ENCODE measurements at regions not wholly inside any gene's neighbourhood (a gene's known extent, or its start where the extent isn't known, plus 50 kb on each side); places are given as distances from the start of the nearest gene placed in this dataset.
A peak's percentile ranks its signal among the peaks of the same experiment; 100 is the strongest.
"Not testable (repeated sequence)": the region's sequence is repeated elsewhere in the genome, so short reads cannot be mapped to it uniquely, and the experiment has no call there.

DNA sequence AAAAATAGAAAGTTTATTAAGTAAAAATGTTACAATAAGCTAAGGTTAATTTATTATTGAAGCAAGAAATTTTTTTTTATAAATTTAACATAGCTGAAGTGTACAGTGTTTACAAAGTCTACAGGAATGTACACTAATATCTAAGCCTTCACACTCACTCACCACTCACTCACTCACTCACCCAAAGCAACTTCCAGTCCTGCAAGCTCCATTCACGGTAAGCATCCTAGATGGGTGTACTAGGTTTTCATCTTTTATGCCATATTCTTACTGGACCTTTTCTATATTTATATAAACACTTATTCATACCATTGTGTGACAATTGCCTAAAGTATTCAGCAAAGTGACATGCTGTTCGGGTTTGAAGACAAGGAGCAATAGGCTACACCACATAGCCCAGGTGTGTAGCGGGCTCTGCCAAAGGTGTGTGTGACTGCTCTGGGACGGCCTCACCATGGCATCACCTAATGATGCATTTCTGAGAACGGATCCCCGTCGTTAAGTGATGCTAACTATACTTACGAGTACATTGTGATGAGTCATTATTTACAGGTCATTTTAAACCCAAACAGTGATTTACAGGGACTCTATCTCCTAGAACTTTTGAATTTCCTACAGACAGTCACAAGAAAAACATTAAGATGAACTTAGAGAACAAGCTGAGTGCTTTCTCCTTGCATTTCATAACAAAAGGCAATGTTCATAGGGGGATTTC, 76.3 kb upstream of the ID2 start:
- DNase-seq (ENCODE audit: low read depth), result peak; percentile 51

DNA sequence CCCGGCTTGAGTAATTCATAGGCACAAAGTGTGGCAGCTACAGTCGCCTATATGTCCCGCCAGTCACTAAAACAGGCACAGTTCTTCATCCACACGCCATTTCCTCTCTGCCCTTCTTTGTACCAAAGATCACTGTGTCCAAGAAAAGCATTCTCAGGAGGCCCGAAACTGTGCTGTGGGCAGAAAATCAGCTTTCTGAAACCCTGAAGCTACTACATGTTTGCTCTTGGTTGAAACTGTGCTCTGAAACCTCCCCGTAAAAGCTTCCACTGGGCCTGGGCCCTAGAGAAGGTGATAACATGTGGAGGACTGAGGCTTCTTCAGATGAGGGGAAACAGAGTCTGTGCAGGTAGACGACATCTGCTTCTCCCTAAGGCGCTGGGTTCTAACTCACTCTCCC, 75.6 kb upstream of the ID2 start:
- DNase-seq (ENCODE audit: low read depth), result no peak

DNA sequence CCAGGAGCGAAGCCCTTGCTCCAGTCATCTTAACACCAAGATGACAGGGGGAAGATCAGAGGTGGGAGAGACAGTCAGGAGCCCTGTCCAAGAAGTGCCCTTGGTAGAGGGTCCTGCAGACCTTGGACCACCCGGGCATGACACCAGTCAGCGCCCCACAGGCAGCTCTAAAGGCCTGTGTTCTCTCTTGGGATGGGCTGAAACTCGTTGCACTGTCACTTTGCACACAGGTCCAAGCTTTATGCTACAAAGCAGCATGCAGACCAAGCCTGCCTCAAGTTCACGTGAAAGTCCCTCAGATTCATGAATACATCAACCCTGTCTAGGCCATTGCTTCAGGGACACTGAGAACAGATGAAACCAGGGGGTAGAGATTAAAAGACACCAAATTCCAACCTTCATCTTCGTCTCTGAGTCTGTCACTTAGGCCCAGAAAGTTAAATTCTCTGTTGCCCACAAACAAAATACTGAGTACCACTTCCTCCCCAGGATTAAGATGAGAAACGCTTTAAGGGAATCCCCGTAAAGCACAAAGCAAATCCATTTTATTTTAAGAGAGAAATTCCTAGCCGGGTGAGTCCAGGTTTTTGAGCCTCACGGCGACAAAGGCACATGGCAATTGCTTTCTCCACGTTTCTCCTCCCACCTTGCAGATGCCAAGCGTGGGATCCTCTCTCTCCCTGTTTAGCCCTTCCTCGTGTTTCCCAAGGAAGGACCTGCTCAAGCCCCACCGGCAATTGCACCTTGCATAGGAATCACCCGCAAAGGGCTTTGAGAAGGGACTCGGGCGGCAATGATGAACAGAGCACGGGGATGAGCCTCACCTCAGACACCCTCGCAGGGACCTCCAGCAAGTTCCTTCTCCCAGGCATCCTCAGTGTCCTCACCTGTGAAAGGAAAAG, 75.0 kb upstream of the ID2 start:
- no peak for DNase-seq (ENCODE audit: low read depth)

DNA sequence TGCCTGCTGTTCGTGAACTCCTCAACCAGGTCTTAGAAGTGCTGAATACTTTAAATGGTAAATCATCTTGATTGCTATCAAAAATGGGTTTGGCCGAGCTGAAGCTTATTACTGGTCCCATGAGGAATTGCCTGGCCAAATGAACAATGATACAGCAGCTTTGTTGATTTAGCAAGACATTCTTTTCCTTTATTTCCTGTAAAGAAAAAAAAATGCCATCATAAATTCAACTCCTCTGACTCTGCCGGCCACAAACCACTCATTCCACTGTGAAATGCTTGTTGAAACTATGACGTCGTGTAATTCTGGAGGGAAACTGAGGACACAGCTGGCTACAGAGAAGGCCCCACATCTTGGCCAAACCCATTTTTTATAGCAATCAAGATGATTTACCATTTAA, 74.2 kb upstream of the ID2 start:
- peak; percentile 4 for DNase-seq (ENCODE audit: low read depth)

DNA sequence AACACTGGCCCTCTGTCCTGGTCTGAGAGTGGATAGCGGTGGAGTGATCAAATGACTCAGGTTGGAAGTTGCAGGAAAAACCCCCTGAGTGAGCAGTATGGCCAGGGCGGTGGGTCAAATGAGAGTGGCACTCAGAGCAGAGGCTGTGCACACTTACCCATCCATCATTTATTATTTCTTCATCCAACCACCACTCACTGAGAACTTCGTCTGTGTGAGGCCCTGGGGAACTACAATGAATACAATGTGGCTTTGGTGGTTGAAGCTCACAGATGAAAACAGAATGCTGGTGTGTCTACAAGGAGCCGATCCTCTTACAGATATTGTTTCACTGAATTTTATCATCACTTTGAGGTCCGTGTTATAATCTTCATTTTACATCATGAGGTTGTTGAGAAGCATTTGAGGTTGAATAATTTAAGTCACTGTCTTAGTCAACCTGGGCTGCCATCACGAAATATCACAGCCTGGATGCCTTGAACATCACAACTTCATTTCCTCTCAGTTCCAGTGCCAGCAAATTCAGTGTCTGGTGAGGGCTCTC, 73.4 kb upstream of the ID2 start:
- no peak for DNase-seq (ENCODE audit: low read depth)

DNA sequence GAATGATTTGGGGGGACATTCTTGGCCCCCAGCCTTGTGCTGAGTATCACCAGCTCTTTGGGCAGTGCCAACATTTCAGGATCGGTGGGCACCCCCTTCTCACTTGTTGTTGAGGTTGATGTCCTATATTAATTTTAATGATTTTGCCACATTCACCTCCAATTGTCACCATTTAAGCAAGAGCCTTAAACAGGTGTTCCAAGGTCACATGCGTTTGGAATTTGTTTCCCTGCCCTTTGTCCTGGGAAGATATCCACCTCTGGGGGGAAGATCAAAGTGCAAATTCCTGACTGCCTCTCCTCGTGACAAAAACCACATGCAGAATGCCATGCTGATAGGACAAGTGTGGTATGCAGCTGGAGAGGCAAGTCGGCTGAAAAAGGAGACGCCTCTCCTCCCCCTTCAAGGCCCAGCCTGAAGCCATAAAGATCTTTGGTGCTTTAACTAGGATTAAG, 72.5 kb upstream of the ID2 start:
- DNase-seq (ENCODE audit: low read depth), result no peak

DNA sequence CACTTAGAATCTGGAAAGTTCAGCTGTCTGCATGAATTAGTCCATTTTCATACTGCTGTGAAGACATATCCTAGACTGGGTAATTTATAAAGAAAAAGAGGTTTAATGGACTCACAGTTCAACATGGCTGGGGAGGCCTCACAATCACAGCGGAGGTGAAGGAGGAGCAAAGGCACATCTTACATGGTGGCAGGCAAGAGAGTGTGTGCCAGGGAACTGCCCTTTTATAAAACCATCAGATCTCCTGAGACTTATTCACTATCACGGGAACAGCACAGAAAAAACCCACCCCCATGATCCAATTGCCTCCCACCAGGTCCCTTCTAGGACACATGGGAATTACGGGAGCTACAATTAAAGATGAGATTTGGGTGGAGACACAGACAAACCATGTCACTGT, 71.1 kb upstream of the ID2 start:
- not testable (repeated sequence) for DNase-seq (ENCODE audit: low read depth)

DNA sequence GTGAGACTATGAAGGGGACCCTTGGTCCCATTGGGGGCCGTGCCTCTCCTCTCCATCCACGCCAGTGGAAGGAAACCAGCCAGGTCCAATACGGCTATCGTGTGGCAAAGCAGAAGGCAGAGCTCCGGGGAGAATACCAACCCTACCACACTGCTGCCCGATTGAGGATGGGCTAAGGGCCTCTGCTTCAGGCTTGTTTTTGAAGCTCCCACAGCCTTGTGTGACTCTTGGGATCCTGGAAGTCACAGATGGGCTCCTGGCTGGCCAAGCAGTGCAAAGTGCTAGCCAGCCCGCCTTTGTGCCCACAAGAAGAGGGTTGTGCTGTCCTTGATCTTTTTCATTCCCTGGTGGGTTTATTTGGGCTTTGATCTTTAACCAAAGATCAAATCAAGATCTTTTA, 70.6 kb upstream of the ID2 start:
- DNase-seq (ENCODE audit: low read depth), result no peak

DNA sequence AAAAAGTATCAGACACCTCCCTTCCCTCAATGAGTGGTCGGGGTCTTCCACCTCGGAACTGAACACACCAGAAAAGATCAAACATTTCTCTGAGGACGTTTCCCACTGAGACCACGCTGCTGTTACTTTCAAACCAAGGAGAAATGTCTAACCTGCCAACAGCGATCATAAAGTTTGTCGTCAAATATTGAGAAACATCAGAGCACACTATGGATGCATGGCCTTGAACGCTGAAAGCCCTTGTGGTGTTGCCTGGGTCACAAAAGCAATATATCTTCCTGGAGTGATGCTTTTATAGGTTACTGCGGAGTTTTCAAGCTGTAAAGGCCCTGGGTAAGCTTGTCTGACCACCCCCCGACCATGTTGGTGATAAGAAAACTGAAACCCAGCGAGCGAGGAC, 70.2 kb upstream of the ID2 start:
- DNase-seq (ENCODE audit: low read depth), result no peak

DNA sequence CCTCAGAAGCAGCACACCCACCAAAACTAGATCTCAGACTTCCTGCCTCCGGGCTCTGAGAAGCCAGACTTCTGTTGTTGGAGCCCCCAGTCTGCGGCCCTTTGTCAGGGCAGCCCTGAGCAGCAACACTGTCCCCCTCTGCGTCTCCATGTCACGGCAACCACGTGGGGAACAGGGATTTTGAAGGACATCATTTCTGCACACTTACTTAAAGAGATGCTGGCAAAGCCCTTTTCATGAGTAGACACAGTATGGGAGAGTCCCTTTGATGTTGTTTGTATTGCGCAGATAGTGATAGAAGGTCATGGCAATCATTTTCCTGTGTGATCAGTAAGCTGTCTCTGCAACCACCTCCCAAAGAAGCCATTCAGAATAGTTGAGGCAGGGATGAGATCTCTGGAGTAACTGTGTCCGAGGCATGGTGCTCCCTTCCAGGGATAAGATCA, 69.1 kb upstream of the ID2 start:
- DNase-seq (ENCODE audit: low read depth), result no peak

DNA sequence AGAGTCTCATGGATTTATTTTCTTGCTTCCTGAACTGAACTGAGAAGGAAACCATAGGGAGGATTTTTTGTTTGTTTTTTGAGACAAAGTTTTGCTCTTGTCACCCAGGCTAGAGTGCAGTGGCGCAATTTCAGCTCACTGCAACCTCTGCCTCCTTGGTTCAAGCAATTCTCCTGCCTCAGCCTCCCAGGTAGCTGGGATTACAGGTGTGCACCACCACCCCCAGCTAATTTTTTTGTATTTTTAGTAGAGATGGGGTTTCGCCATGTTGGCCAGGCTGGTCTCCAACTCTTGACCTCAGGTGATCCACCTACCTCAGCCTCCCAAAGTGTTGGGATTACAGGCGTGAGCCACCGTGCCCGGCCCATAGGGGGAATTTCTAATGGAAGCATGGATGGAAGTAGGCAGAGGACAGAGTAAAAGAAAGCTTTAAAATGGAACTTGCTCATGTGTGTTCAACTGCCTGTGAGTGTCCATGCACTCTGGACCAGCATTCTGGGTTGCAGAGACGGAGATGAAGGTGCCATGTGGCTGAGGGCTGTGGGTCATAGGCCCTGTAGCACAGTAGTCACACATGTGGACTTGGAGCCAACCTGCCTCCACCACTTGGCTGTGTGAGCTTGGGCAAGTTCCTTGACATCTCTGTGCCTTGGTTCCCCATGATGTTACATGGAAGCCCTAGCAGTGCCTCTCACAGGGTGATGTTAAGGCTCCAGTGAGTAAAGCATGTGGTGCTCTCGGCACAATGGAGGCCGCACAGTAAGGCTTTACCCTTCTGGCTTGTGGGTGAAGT, 68.5 kb upstream of the ID2 start:
- DNase-seq (ENCODE audit: low read depth), result not testable (repeated sequence)

DNA sequence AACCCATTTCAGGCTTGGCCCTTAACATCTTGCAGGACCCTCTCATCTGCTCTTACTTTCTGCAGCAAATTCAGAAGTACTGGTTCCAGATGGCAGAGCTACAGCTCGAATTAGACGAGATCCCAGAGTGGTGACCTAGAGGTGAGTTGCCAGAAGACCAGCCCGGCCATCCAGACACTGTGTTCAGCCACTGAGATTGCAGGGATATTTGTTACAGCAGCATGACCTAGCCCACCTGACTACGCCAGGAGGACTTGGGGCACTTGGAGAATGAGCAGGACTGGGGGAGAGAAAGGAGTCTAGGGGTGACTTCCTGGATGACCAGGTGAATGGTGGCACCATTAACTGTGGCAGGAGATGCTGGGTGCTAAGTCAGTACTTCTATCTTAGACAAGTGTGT, 67.2 kb upstream of the ID2 start:
- DNase-seq (ENCODE audit: low read depth), result no peak

DNA sequence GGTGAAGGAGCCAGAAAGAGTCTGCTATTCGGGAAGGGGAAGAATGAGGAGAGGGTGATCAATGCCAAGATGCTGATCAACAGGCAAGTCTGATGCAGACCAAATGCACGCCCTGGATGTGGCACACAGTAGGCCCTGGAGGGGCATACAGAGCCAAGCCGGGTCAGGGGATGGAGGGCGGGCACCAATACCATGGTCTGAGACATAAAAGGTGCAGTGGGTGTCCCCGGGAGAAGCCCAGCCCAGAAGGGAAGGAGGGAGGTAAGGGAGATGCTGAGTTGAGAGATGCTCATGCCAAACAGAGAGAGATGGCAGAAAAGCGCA, 66.6 kb upstream of the ID2 start:
- DNase-seq (ENCODE audit: low read depth), result no peak

DNA sequence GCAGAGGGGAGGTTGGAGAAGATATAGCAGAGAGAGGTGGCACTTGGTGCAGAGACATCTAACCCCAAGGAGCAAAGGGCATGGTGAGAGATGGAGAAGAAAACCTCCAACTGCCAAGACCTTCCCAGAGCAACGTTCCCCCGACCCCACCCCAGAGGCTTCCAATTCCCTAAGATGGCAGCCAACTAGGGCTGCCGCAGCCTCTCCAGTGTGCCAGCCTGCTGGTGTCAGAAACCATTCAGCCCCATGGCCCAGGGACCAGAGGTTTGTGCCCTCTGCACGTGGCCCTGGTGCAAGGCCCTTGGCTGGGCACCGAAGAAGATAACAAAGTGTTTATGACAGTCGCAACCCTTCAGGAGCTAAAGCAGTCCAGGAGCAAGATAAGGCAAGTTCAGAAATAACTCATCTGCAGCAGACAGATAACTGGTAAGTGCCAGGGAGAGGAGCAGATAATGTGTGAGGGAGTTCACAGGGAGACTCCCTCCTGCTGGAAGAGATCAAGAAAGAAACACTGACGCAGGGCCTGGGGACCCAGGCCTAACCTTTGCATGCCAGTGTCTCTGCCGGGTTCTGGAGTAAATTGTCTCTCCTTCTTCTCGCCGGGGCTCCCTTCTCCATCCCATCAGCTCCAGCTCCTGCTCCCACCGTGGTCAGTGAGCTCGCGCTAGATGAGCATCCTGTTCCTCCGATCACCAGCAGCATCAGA, 66.1 kb upstream of the ID2 start:
- DNase-seq (ENCODE audit: low read depth), result no peak

DNA sequence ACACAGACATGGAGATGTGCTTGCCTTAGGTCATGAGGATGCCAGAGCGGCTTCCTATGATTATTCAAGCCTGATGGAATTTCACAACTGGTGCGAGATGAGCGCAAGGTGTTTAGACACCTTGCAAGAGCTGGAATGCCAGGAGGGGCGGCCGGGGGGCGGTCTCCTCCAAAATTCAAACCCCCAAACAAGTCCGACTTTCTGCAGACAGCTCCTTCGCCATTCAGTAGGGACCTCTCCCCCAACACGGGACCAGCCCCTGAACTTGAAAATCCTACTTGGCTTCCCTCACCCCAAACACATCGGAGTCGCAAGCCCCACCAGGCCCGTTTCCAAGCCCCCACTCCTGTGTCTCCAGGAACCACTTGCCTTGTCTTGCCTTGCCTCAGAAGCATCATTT, 64.8 kb upstream of the ID2 start:
- no peak for DNase-seq (ENCODE audit: low read depth)

DNA sequence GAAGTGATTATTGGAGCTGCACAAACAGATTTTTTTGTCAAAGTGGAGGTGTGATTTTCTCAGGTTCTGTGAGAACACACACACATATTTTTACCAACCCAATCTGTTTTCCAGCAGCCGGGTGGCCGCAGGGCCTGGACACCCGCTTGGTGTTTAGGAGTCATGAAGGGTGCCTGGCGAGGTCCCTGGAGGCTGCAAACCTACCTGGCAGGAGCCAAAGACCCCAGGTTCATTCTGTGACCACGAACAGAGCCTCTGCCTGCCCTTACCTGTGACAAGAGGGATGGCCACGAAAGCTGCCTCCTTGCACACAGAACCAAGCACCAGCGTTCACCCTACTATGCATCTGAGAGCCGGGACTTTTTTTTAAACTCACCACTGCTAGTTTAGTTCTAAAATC, 64.3 kb upstream of the ID2 start:
- no peak for DNase-seq (ENCODE audit: low read depth)

DNA sequence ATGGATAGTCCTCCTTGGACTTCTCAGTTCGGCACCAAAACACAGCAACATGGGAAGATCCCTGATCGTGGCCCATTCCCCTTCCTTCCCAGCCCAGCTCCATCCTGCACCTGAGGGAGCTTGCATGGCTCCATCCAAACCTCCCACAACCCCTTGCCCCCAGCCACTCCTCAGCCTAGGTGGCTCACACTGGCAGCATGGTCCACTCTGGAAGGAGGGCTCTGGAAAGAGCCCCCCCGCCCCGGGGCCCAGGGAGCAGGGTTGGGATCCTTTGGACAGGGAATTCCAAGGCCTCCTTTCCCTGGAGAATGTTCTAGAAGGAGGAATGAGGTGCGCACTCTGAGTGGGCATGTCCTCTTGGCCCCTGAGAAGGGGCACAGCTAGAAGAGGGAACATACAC, 62.8 kb upstream of the ID2 start:
- no peak for DNase-seq (ENCODE audit: low read depth)

DNA sequence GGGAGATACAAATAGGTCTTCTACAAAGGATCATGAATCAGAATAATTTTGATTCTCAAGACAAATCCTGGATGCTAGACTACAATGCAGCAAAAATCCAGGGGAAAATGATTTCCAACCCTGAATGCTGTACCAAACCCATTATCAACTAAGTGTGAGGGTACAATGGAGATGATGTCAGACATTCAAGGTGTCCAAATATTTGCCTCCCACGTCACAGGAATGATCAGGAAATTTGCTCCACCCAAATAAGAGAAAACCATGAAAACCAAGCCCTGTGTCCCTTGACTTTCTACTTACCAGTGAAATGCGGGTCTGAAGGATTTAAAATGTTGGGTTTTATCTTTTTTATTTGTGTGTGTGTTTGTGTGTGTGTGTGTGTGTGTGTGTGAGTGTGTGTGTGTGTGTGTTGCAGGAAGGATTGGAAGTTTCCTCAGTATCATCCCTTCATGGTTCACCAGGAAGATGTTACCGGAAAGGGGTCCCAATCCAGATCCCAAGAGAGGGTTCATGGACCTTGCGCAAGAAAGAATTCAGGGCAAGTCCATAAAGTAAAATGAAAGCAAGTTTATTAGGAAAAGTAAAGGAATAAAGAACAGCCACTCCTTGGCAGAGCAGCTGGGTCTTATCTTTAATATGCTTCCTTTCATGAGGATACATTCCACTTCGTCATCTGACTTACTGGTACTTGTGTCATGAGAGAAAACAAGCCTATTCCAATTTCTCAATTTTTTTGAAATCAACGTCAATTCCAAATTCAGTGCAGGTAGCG, 61.1 kb upstream of the ID2 start:
- DNase-seq (ENCODE audit: low read depth), result no peak

DNA sequence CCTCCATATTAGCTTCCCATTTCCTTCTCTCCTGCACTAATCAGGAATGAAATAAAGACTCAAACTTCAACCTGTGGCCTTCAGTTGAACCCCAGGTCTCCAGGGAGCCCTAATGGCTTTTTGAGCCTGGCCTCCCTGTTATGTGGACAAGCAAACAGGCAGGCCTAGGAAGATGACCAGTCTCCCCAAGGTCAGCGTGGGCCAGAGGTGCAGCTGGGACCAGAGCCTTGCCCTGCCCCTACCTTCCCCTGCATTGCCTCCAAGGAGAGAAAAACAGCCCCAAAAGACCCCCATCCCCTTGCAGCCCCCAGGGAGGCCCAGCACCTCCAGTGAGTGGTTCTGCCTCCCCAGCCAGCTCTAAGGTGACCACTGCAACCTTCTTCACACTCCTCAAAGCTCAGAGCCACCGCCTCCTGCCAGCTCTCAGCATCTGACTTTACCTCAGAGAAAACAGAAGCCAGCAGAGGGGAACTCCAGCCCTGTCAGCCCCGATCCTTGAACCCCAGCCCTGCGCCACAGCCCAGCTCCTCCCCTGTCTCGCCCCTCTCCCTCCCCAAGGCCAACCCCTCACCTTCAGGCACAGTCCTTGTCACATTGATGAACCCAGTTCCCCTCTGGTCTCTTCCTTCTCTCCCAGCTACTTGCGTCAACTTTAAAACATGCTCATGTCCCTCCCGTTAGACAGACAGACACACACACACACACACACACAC, 59.5 kb upstream of the ID2 start:
- no peak for DNase-seq (ENCODE audit: low read depth)

DNA sequence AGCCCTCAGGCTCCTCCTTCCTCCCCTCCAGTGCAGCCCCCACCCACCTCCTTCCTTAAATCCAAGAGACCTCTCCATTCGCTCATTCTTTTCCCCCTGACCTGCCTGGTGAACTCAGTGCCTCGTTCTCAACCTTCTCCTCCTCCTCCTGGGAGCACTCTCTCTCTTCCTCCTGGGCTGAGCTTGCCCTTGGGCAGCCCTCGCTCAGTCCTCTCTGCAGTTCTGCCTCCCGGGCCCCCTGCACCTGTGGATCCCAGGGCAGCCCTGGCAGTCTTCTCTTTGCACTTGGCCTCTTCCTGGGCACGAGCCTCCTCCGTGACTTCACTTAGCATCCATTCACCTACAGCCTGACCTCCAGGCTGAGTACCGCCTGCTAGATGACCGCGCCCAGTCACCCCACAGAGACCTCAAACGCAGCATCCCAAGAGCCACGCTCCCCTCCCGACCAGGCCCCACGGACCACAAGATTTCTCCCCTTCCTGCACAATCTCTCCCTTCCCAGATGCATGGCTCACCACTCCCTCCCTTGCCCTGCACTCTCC, 58.9 kb upstream of the ID2 start:
- DNase-seq (ENCODE audit: low read depth), result no peak

Data from ELR (cell line).